Endodermal cell (in vitro differentiated cells): ENCODE measurements at regions not wholly inside any gene's neighbourhood (a gene's known extent, or its start where the extent isn't known, plus 50 kb on each side); places are given as distances from the start of the nearest gene placed in this dataset.
"Not testable (repeated sequence)": the region's sequence is repeated elsewhere in the genome, so short reads cannot be mapped to it uniquely, and the experiment has no call there.

ENCODE experiments used
- DNase-seq: peaks from one replicate; pipeline ENCODE4 v3.0.0-alpha.2; 2017
- H3K27ac ChIP-seq: 2 replicates; pipeline ENCODE4 v1.5.1; 2013; ENCODE audit warnings: mild to moderate bottlenecking, low read depth, low read length, moderate library complexity
- H3K27me3 ChIP-seq: 2 replicates; pipeline ENCODE4 v1.6.1; 2013; ENCODE audit warnings: mild to moderate bottlenecking, low read length, moderate library complexity; ENCODE audit not compliant: insufficient read depth, control insufficient read depth, poor library complexity, severe bottlenecking
- H3K36me3 ChIP-seq: 2 replicates; pipeline ENCODE4 v1.7.0; 2013; ENCODE audit warnings: mild to moderate bottlenecking, low read length, moderate library complexity; ENCODE audit not compliant: control insufficient read depth, insufficient read depth
- H3K4me1 ChIP-seq: one replicate; pipeline ENCODE4 v1.7.0; 2013; ENCODE audit warnings: low read length; ENCODE audit not compliant: control insufficient read depth, insufficient read depth
- H3K4me3 ChIP-seq: 2 replicates; pipeline ENCODE4 v1.5.1; 2013; ENCODE audit warnings: mild to moderate bottlenecking, low read length, moderate library complexity
- H3K9ac ChIP-seq: 2 replicates; pipeline ENCODE4 v1.6.1; 2013; ENCODE audit warnings: mild to moderate bottlenecking, low read length, moderate library complexity; ENCODE audit not compliant: poor library complexity, severe bottlenecking; ENCODE audit errors: extremely low read depth
- H3K9me3 ChIP-seq: 2 replicates; pipeline ENCODE4 v1.6.1; 2013; ENCODE audit warnings: mild to moderate bottlenecking, low read length, moderate library complexity; ENCODE audit not compliant: control insufficient read depth
- H3K27ac Mint-ChIP-seq: 2 replicates; pipeline ENCODE4 v1.8.0; 2020; ENCODE audit warnings: mixed read lengths
- H3K27me3 Mint-ChIP-seq: 2 replicates; pipeline ENCODE4 v1.8.0; 2021; ENCODE audit warnings: mild to moderate bottlenecking, mixed read lengths; ENCODE audit not compliant: insufficient read depth
- H3K36me3 Mint-ChIP-seq: 2 replicates; pipeline ENCODE4 v1.8.0; 2020; ENCODE audit warnings: low read depth, mixed read lengths
- H3K4me1 Mint-ChIP-seq: 2 replicates; pipeline ENCODE4 v1.8.0; 2020; ENCODE audit warnings: mixed read lengths
- H3K4me3 Mint-ChIP-seq: 2 replicates; pipeline ENCODE4 v1.8.0; 2020; ENCODE audit warnings: mild to moderate bottlenecking, moderate library complexity, mixed read lengths
- H3K9me3 Mint-ChIP-seq: 2 replicates; pipeline ENCODE4 v1.8.0; 2020; ENCODE audit warnings: mild to moderate bottlenecking, mixed read lengths
- CTCF ChIP-seq: fragments of 200-600 bp; sonication (generic); conservative IDR thresholded peaks from 2 replicates; pipeline ENCODE4 v1.5.0; 2021; ENCODE audit warnings: antibody characterized with exemption, mild to moderate bottlenecking
- WGBS, 2 experiments: methylation state at CpG; one replicate each; pipeline versions ENCODE4 v1.1.5 to v1.1.7; 2013; ENCODE audit warnings: missing lambda C conversion rate in 2 of 2, mixed read lengths in 1 of 2; ENCODE audit not compliant: insufficient coverage in 1 of 2, insufficient read length in 1 of 2; 5-methylcytosine and 5-hydroxymethylcytosine counted together

DNA sequence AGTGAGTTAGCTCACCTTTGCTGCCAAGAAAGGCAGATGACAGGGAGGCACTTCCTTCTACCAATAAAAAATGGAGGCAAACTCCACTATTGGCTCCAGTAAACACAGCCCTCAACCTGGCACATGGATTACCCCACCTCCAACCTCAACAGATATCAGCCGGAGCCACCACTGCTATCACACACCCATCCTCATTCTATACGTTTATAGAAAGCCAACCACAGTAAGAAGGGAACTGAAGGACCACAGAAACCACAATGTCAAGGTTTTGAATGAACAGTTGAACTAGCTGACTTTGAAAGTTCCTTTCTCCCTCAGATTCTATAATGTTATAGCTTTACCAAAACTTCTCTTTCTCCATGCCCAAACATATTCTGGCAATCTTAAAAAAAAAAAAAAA lies 526.2 kb downstream of the UQCRFS1 start:
- no peak for DNase-seq

GRCh38 chr19:28685802-28686201 lies 527.1 kb downstream of the UQCRFS1 start:
- H3K27me3 ChIP-seq = no peaks in the 10 kb centered on the region
- Mint-ChIP-seq H3K4me3 (no peak overlapping the region), H3K27ac (no peak overlapping the region), H3K4me1 (no peaks in the 10 kb centered on the region), H3K9me3 (peaks cover 7% of the 10 kb centered on the region), H3K27me3 (no peaks in the 10 kb centered on the region), H3K36me3 (no peaks in the 10 kb centered on the region)
- 90 to 97% methylated on average over 2 of the region's 3 CpGs for WGBS, 2 experiments
- no peaks in the 10 kb centered on the region for H3K9me3 ChIP-seq
- TF ChIP-seq CTCF = no peak
- H3K4me3 ChIP-seq = no peak overlapping the region
- no peak overlapping the region for H3K27ac ChIP-seq
- H3K9ac ChIP-seq = no peak overlapping the region
- no peaks in the 10 kb centered on the region for H3K4me1 ChIP-seq
- no peaks in the 10 kb centered on the region for H3K36me3 ChIP-seq
- no peak for DNase-seq

More for the DNA sequence above, 526.2 kb downstream of the UQCRFS1 start:
- Histone ChIP-seq H3K4me1 (no peaks in the 10 kb centered on the region), H3K9ac (no peak overlapping the region), H3K27me3 (no peaks in the 10 kb centered on the region), H3K36me3 (no peaks in the 10 kb centered on the region), H3K27ac (no peak overlapping the region), H3K4me3 (no peak overlapping the region), H3K9me3 (no peaks in the 10 kb centered on the region)
- H3K4me1 Mint-ChIP-seq = no peaks in the 10 kb centered on the region
- no peak overlapping the region for H3K4me3 Mint-ChIP-seq
- 90 to 100% methylated on average over 1 to 2 of the region's 2 CpGs for WGBS, 2 experiments
- peaks cover 8% of the 10 kb centered on the region for H3K9me3 Mint-ChIP-seq
- TF ChIP-seq CTCF = no peak
- H3K27me3 Mint-ChIP-seq = no peaks in the 10 kb centered on the region
- H3K27ac Mint-ChIP-seq = no peak overlapping the region
- H3K36me3 Mint-ChIP-seq = no peaks in the 10 kb centered on the region

DNA sequence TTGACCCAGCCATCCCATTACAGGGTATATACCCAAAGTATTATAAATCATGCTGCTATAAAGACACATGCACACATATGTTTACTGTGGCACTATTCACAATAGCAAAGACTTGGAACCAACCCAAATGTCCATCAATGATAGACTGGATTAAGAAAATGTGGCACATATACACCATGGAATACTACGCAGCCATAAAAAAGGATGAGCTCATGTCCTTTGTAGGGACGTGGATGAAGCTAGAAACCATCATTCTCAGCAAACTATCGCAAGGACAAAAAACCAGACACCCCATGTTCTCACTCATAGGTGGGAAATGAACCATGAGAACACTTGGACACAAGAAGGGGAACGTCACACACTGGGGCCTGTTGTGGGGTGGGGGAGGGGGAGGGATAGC lies 527.9 kb downstream of the UQCRFS1 start:
- H3K36me3 ChIP-seq, DNase-seq, H3K4me1 ChIP-seq, H3K27ac Mint-ChIP-seq, H3K9me3 ChIP-seq, H3K36me3 Mint-ChIP-seq, H3K4me1 Mint-ChIP-seq, H3K9me3 Mint-ChIP-seq, H3K27me3 ChIP-seq, H3K27ac ChIP-seq, H3K4me3 Mint-ChIP-seq, H3K4me3 ChIP-seq, H3K27me3 Mint-ChIP-seq, H3K9ac ChIP-seq: not testable (repeated sequence)
- WGBS, 2 experiments = 90 to 96% methylated on average over 3 to 4 of the region's 4 CpGs

- TF ChIP-seq CTCF = no peak
- no peaks in the 10 kb centered on the region for H3K36me3 Mint-ChIP-seq
- no peak overlapping the region for H3K27ac Mint-ChIP-seq
- Histone ChIP-seq H3K36me3 (no peaks in the 10 kb centered on the region), H3K27me3 (no peaks in the 10 kb centered on the region), H3K27ac (no peak overlapping the region), H3K4me1 (no peaks in the 10 kb centered on the region), H3K4me3 (no peak overlapping the region), H3K9ac (no peak overlapping the region), H3K9me3 (no peaks in the 10 kb centered on the region)
- no peak for DNase-seq
- no peaks in the 10 kb centered on the region for H3K27me3 Mint-ChIP-seq
- peaks cover 10% of the 10 kb centered on the region for H3K9me3 Mint-ChIP-seq
- H3K4me1 Mint-ChIP-seq = no peaks in the 10 kb centered on the region
- no peak overlapping the region for H3K4me3 Mint-ChIP-seq
- WGBS, 2 experiments = 94 to 100% methylated on average over 2 to 3 of the region's 3 CpGs
Measured at GRCh38 chr19:28680111-28680510, 532.8 kb downstream of the UQCRFS1 start.
